Keratinocyte (primary cell): ENCODE measurements at regions not wholly inside any gene's neighbourhood (a gene's known extent, or its start where the extent isn't known, plus 50 kb on each side); places are given as distances from the start of the nearest gene placed in this dataset.

Experiments
- DNase-seq: peaks from one replicate; pipeline ENCODE4 v3.0.0-alpha.2; 2011; ENCODE audit warnings: low read depth, missing footprints, low spot score
- FAIRE-seq: peaks from 2 replicates; lab custom pipeline; 2011; peaks lifted over from hg19 to GRCh38; lab: Jason Lieb, UNC
- H2AFZ ChIP-seq: 2 replicates; pipeline ENCODE4 v1.6.0; 2012; ENCODE audit warnings: low read length, control low read depth, inconsistent platforms; ENCODE audit not compliant: control insufficient read depth
- H3K27ac ChIP-seq: 2 replicates; pipeline ENCODE4 v1.5.1; 2011; ENCODE audit warnings: low read length; ENCODE audit not compliant: control insufficient read depth, insufficient read depth
- H3K27me3 ChIP-seq: 3 replicates; pipeline ENCODE4 v1.6.0; 2011; ENCODE audit warnings: low read length; ENCODE audit not compliant: control insufficient read depth, insufficient read depth; ENCODE audit errors: extremely low read depth
- H3K36me3 ChIP-seq, 2 experiments: 2 replicates in 1 of 2; 3 replicates in 1 of 2; pipeline ENCODE4 v1.5.1; 2011; ENCODE audit warnings: low read length in 2 of 2, mild to moderate bottlenecking in 1 of 2; ENCODE audit not compliant: control insufficient read depth in 2 of 2, insufficient read depth in 2 of 2; ENCODE audit errors: extremely low read depth in 1 of 2
- H3K4me1 ChIP-seq: 3 replicates; pipeline ENCODE4 v1.5.1; 2011; ENCODE audit warnings: low read length; ENCODE audit not compliant: control insufficient read depth, insufficient read depth; ENCODE audit errors: extremely low read depth
- H3K4me2 ChIP-seq: 3 replicates; pipeline ENCODE4 v1.6.0; 2011; ENCODE audit warnings: low read depth, low read length; ENCODE audit not compliant: control insufficient read depth, insufficient read depth; ENCODE audit errors: extremely low read depth
- H3K4me3 ChIP-seq, 3 experiments: fragments of 200-600 bp in 1 of 3; sonication (generic) in 1 of 3; 2 replicates in 2 of 3; 3 replicates in 1 of 3; pipeline ENCODE4 v1.5.1; 2011 to 2016; ENCODE audit warnings: low read length in 3 of 3, mild to moderate bottlenecking in 3 of 3, control low read depth in 2 of 3, inconsistent platforms in 1 of 3, low read depth in 1 of 3, mixed read lengths in 1 of 3, mixed run types in 1 of 3, moderate library complexity in 1 of 3; ENCODE audit not compliant: control insufficient read depth in 2 of 3, insufficient read depth in 2 of 3; ENCODE audit errors: extremely low read depth in 1 of 3
- H3K79me2 ChIP-seq: 2 replicates; pipeline ENCODE4 v1.6.0; 2012; ENCODE audit warnings: low read length; ENCODE audit not compliant: control insufficient read depth, insufficient read depth
- H3K9ac ChIP-seq: 3 replicates; pipeline ENCODE4 v1.6.0; 2011; ENCODE audit warnings: low read length; ENCODE audit not compliant: control insufficient read depth, insufficient read depth; ENCODE audit errors: extremely low read depth
- H3K9me1 ChIP-seq: 3 replicates; pipeline ENCODE4 v1.6.0; 2011; ENCODE audit warnings: low read length; ENCODE audit not compliant: control insufficient read depth, insufficient read depth; ENCODE audit errors: extremely low read depth
- H3K9me3 ChIP-seq: 2 replicates; pipeline ENCODE4 v1.5.1; 2012; ENCODE audit warnings: low read depth, low read length; ENCODE audit not compliant: control insufficient read depth
- H4K20me1 ChIP-seq: 3 replicates; pipeline ENCODE4 v1.6.0; 2011; ENCODE audit warnings: low read length; ENCODE audit not compliant: control insufficient read depth, insufficient read depth; ENCODE audit errors: extremely low read depth
- CTCF ChIP-seq, 3 experiments: IDR thresholded peaks in 1 of 3; conservative IDR thresholded peaks in 1 of 3; optimal IDR thresholded peaks in 1 of 3; 2 replicates in 2 of 3; 3 replicates in 1 of 3; pipeline versions ENCODE3 to v1.5.1; 2011; ENCODE audit warnings: low read length in 3 of 3, mild to moderate bottlenecking in 3 of 3, moderate library complexity in 2 of 3, control low read depth in 1 of 3, inconsistent platforms in 1 of 3; ENCODE audit not compliant: insufficient read depth in 2 of 3; ENCODE audit errors: extremely low read depth in 1 of 3
- EZH2 ChIP-seq: IDR thresholded peaks from one replicate; pipeline ENCODE4 v1.6.1; 2012; ENCODE audit warnings: inconsistent platforms, mild to moderate bottlenecking, low read length, moderate library complexity
- dilution Hi-C: fragments of 300-500 bp; cut with MboI; formaldehyde crosslinking; loops from one replicate; pipeline ENCODE4 v1.7.0; 2020; ENCODE audit warnings: low sequenced_read_pairs; ENCODE audit not compliant: extremely low pct_ligation_motif_present

GRCh38 chr6:4719491-4719890, 56.7 kb upstream of the CDYL start:
- DNase-seq (no peak), FAIRE-seq (no peak)
- Histone ChIP-seq H3K79me2 (no peaks in the 10 kb centered on the region), H2AFZ (no peak overlapping the region), H3K27me3 (no peaks in the 10 kb centered on the region), H3K9ac (no peak overlapping the region), H4K20me1 (no peaks in the 10 kb centered on the region), H3K9me3 (no peaks in the 10 kb centered on the region), H3K4me3 (no peak overlapping the region), H3K27ac (no peak overlapping the region), H3K4me2 (no peak overlapping the region), H3K4me1 (peaks cover 8% of the 10 kb centered on the region), H3K9me1 (no peaks in the 10 kb centered on the region), H3K36me3 (no peaks in the 10 kb centered on the region)
- dilution Hi-C loops = no loop called here
- TF ChIP-seq EZH2 (no peak), CTCF (optimal IDR thresholded peaks at IDR 0.05 in 1 of 3, IDR thresholded peaks at IDR 0.05 in 1 of 3, conservative IDR thresholded peaks at IDR 0.05 in 1 of 3; ENCODE audit: extremely low read depth in 1 of 3, insufficient read depth in 2 of 3, low read length in 3 of 3) (no peak)

GRCh38 chr6:4717856-4718255, 58.3 kb upstream of the CDYL start:
- H2AFZ ChIP-seq = no peak overlapping the region
- peaks cover 9% of the 10 kb centered on the region for H3K4me1 ChIP-seq
- no peaks in the 10 kb centered on the region for H3K9me1 ChIP-seq
- H3K9ac ChIP-seq = no peak overlapping the region
- no peak for FAIRE-seq
- H3K36me3 ChIP-seq = no peaks in the 10 kb centered on the region
- DNase-seq = no peak
- dilution Hi-C loops = no loop called here
- TF ChIP-seq EZH2 = no peak
- TF ChIP-seq CTCF (optimal IDR thresholded peaks at IDR 0.05 in 1 of 3, IDR thresholded peaks at IDR 0.05 in 1 of 3, conservative IDR thresholded peaks at IDR 0.05 in 1 of 3; ENCODE audit: extremely low read depth in 1 of 3, insufficient read depth in 2 of 3, low read length in 3 of 3) = no peak
- no peak overlapping the region for H3K27ac ChIP-seq
- no peaks in the 10 kb centered on the region for H3K9me3 ChIP-seq
- no peaks in the 10 kb centered on the region for H4K20me1 ChIP-seq
- H3K4me3 ChIP-seq = no peak overlapping the region
- H3K79me2 ChIP-seq = no peaks in the 10 kb centered on the region
- H3K27me3 ChIP-seq = no peaks in the 10 kb centered on the region
- H3K4me2 ChIP-seq = no peak overlapping the region
